NCI-H1105 treated with DMSO at 0.1 percent for 48 hours (cell line): ENCODE measurements at regions not wholly inside any gene's neighbourhood (a gene's known extent, or its start where the extent isn't known, plus 50 kb on each side); places are given as distances from the start of the nearest gene placed in this dataset.

Experiments used
- DNase-seq: peaks from one replicate; lab custom pipeline; 2025; lab: John Stamatoyannopoulos, UW

GRCh38 chr16:9186061-9186460 is 94.6 kb downstream of the HAPSTR1 start:
- DNase-seq = no peak

- no peak for DNase-seq
Observed at GRCh38 chr16:9188721-9189120, 97.3 kb downstream of the HAPSTR1 start.

GRCh38 chr16:9191274-9191850 is 99.9 kb downstream of the HAPSTR1 start:
- DNase-seq = no peak

GRCh38 chr16:9192746-9193145 is 101.3 kb downstream of the HAPSTR1 start:
- DNase-seq = no peak

- DNase-seq = no peak
Observed at GRCh38 chr16:9195287-9195686, 103.8 kb downstream of the HAPSTR1 start.

- no peak for DNase-seq
Observed at GRCh38 chr16:9197957-9198661, 106.7 kb downstream of the HAPSTR1 start.

- DNase-seq = no peak
Observed at GRCh38 chr16:9199311-9199710, 107.9 kb downstream of the HAPSTR1 start.

GRCh38 chr16:9199751-9200150 is 108.3 kb downstream of the HAPSTR1 start:
- no peak for DNase-seq

- DNase-seq = no peak
Observed at GRCh38 chr16:9203956-9204355, 112.5 kb downstream of the HAPSTR1 start.

- no peak for DNase-seq
Observed at GRCh38 chr16:9205661-9206060, 114.2 kb downstream of the HAPSTR1 start.

GRCh38 chr16:9206156-9206555 is 114.7 kb downstream of the HAPSTR1 start:
- DNase-seq = no peak

GRCh38 chr16:9212621-9213020 is 121.2 kb downstream of the HAPSTR1 start:
- no peak for DNase-seq

- no peak for DNase-seq
Observed at GRCh38 chr16:9219813-9220212, 128.4 kb downstream of the HAPSTR1 start.

- no peak for DNase-seq
Observed at GRCh38 chr16:9225527-9226316, 134.3 kb downstream of the HAPSTR1 start.

GRCh38 chr16:9226924-9227323 is 135.5 kb downstream of the HAPSTR1 start:
- DNase-seq = no peak

- no peak for DNase-seq
Observed at GRCh38 chr16:9231039-9231438, 139.6 kb downstream of the HAPSTR1 start.

- no peak for DNase-seq
Observed at GRCh38 chr16:9232102-9232770, 140.8 kb downstream of the HAPSTR1 start.

- DNase-seq = no peak
Observed at GRCh38 chr16:9235867-9236266, 144.4 kb downstream of the HAPSTR1 start.

- no peak for DNase-seq
Observed at GRCh38 chr16:9236319-9236718, 144.9 kb downstream of the HAPSTR1 start.

- DNase-seq = no peak
Observed at GRCh38 chr16:9238346-9238745, 146.9 kb downstream of the HAPSTR1 start.

- DNase-seq = no peak
Observed at GRCh38 chr16:9241177-9241576, 149.7 kb downstream of the HAPSTR1 start.

- no peak for DNase-seq
Observed at GRCh38 chr16:9248162-9248561, 156.7 kb downstream of the HAPSTR1 start.

GRCh38 chr16:9249534-9249933 is 158.1 kb downstream of the HAPSTR1 start:
- DNase-seq = no peak
